ENCODE measurements at regions not wholly inside any gene's neighbourhood (a gene's known extent, or its start where the extent isn't known, plus 50 kb on each side); places are given as distances from the start of the nearest gene placed in this dataset.

GRCh38 chr2:221673248-221673647 is 101.1 kb upstream of the EPHA4 start:
- Histone ChIP-seq H3K36me3 (ENCODE audit: low read depth, missing control alignments) (no peaks in the 10 kb centered on the region), H3K9me3 (no peaks in the 10 kb centered on the region), H3K4me1 (no peaks in the 10 kb centered on the region), H3K4me3 (no peak overlapping the region), H3K27me3 (no peaks in the 10 kb centered on the region), H3K27ac (no peak overlapping the region)
- 45 to 71% methylated on average over 1 of the region's 1 CpG for WGBS, 2 donors
- TF ChIP-seq CTCF (IDR thresholded peaks at IDR 0.05) = no peak
- TF ChIP-seq POLR2A (IDR thresholded peaks at IDR 0.05) = no peak
- intact Hi-C loops (cut with DNase I; ENCODE audit: low total_unique reads) = no loop called here
- DNase-seq = no peak

- TF ChIP-seq CTCF (IDR thresholded peaks at IDR 0.05) (no peak), POLR2A (IDR thresholded peaks at IDR 0.05) (no peak)
- WGBS, 2 donors = 48 to 61% methylated on average over 4 of the region's 4 CpGs
- DNase-seq = no peak
Measured at GRCh38 chr2:221671515-221671914, 99.4 kb upstream of the EPHA4 start.

DNA sequence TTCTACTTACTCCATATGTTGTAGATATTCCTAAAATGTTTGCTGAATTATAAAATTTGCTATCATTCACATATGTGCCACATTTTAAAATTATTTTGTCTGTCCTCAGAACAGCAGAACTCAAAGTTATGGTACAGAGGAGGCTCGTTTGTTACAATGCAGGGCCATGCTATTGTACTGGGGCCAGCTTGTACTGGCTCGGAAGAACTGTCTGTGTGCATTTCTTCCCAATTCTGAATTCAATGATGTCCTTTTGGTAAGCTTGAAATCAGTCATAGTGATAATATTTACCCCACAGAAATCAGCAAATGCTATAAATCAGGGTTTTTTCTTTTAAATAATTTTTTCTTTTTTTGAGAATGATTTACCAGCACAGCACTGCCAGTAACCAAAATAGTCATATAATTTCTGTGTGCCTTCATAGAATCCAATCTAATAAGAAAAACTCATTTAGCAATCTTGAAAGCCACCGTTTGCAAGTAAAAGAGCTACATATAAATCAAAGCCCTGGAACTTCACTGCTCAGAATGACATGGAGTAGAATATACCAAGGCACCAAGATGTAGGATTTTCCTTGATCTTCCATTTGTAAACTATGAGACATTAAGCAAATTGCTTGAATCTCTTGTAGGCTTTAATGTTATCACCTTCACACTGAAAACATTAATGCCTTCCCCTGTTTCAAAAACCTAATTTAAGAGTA is 90.7 kb upstream of the EPHA4 start:
- TF ChIP-seq POLR2A (IDR thresholded peaks at IDR 0.05) = no peak
- TF ChIP-seq CTCF (IDR thresholded peaks at IDR 0.05) = no peak
- H3K27me3 ChIP-seq = no peaks in the 10 kb centered on the region
- intact Hi-C loops (cut with DNase I; ENCODE audit: low total_unique reads) = no loop called here
- H3K4me3 ChIP-seq = no peak overlapping the region
- no peaks in the 10 kb centered on the region for H3K9me3 ChIP-seq
- no peak for DNase-seq
- no peaks in the 10 kb centered on the region for H3K4me1 ChIP-seq
- 63 to 77% methylated on average over 3 of the region's 3 CpGs for WGBS, 2 donors
- H3K36me3 ChIP-seq (ENCODE audit: low read depth, missing control alignments) = no peaks in the 10 kb centered on the region
- H3K27ac ChIP-seq = no peak overlapping the region

More at GRCh38 chr2:221671515-221671914, 99.4 kb upstream of the EPHA4 start:
- no peaks in the 10 kb centered on the region for H3K36me3 ChIP-seq (ENCODE audit: low read depth, missing control alignments)
- no peak overlapping the region for H3K4me3 ChIP-seq
- intact Hi-C loops (cut with DNase I; ENCODE audit: low total_unique reads) = no loop called here
- H3K4me1 ChIP-seq = no peaks in the 10 kb centered on the region
- H3K27ac ChIP-seq = no peak overlapping the region
- H3K9me3 ChIP-seq = no peaks in the 10 kb centered on the region
- no peaks in the 10 kb centered on the region for H3K27me3 ChIP-seq

- TF ChIP-seq POLR2A (IDR thresholded peaks at IDR 0.05) (no peak), CTCF (IDR thresholded peaks at IDR 0.05) (no peak)
- no peaks in the 10 kb centered on the region for H3K36me3 ChIP-seq (ENCODE audit: low read depth, missing control alignments)
- H3K9me3 ChIP-seq = no peaks in the 10 kb centered on the region
- no peak overlapping the region for H3K4me3 ChIP-seq
- no peaks in the 10 kb centered on the region for H3K4me1 ChIP-seq
- DNase-seq = no peak
- H3K27me3 ChIP-seq = no peaks in the 10 kb centered on the region
- H3K27ac ChIP-seq = no peak overlapping the region
- WGBS, 2 donors = 58 to 70% methylated on average over 1 of the region's 1 CpG
- intact Hi-C loops (cut with DNase I; ENCODE audit: low total_unique reads) = no loop called here
Measured at GRCh38 chr2:221657806-221658205, 85.7 kb upstream of the EPHA4 start.

DNA sequence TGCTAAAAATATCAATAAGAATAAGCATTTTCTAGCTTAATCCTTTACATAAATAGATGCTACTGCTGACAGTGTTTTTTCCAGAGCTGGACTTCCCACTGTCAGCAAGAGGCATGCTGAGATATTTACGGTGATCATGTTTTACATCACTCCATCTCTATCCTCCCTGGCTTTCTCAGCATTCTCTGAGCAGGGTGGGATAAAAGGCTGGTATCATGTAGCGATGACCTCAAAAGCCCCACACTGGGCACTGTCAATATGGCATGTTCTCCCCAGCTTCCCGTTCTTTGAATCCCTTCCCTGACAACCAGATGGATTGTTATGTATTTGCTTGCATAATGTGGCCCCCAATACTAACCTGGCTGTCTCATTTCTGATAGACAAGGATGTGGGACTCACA is 83.2 kb upstream of the EPHA4 start:
- Histone ChIP-seq H3K4me3 (no peak overlapping the region), H3K4me1 (no peaks in the 10 kb centered on the region), H3K9me3 (no peaks in the 10 kb centered on the region), H3K27me3 (no peaks in the 10 kb centered on the region), H3K36me3 (ENCODE audit: low read depth, missing control alignments) (no peaks in the 10 kb centered on the region), H3K27ac (no peak overlapping the region)
- no peak for DNase-seq
- TF ChIP-seq POLR2A (IDR thresholded peaks at IDR 0.05) (no peak), CTCF (IDR thresholded peaks at IDR 0.05) (no peak)
- 74 to 76% methylated on average over 3 of the region's 3 CpGs for WGBS, 2 donors
- intact Hi-C loops (cut with DNase I; ENCODE audit: low total_unique reads) = no loop called here
